GM12801 (cell line): ENCODE measurements at regions not wholly inside any gene's neighbourhood (a gene's known extent, or its start where the extent isn't known, plus 50 kb on each side); places are given as distances from the start of the nearest gene placed in this dataset.

Experiments
- CTCF ChIP-seq: IDR thresholded peaks from one replicate; pipeline ENCODE4 v1.5.1; 2011; ENCODE audit warnings: control low read depth; ENCODE audit not compliant: insufficient read length; ENCODE audit errors: extremely low read depth

- TF ChIP-seq CTCF, result no peak
Observed at GRCh38 chr6:86558318-86558717, 379.0 kb upstream of the HTR1E start.

GRCh38 chr6:86537292-86537861 is 400.0 kb upstream of the HTR1E start:
- TF ChIP-seq CTCF, result no peak

GRCh38 chr6:86536121-86536520 is 401.2 kb upstream of the HTR1E start:
- no peak for TF ChIP-seq CTCF

- TF ChIP-seq CTCF, result no peak
Observed at GRCh38 chr6:86535100-86535499, 402.2 kb upstream of the HTR1E start.

GRCh38 chr6:86529635-86530034 is 407.7 kb upstream of the HTR1E start:
- no peak for TF ChIP-seq CTCF

GRCh38 chr6:86526238-86526637 is 411.1 kb upstream of the HTR1E start:
- TF ChIP-seq CTCF, result no peak

GRCh38 chr6:86516087-86516486 is 421.2 kb upstream of the HTR1E start:
- no peak for TF ChIP-seq CTCF
